Endodermal cell (in vitro differentiated cells): ENCODE measurements at regions not wholly inside any gene's neighbourhood (a gene's known extent, or its start where the extent isn't known, plus 50 kb on each side); places are given as distances from the start of the nearest gene placed in this dataset.

Experiments
- DNase-seq: peaks from one replicate; pipeline ENCODE4 v3.0.0-alpha.2; 2017
- H3K27ac ChIP-seq: 2 replicates; pipeline ENCODE4 v1.5.1; 2013; ENCODE audit warnings: mild to moderate bottlenecking, low read depth, low read length, moderate library complexity
- H3K27me3 ChIP-seq: 2 replicates; pipeline ENCODE4 v1.6.1; 2013; ENCODE audit warnings: mild to moderate bottlenecking, low read length, moderate library complexity; ENCODE audit not compliant: insufficient read depth, control insufficient read depth, poor library complexity, severe bottlenecking
- H3K36me3 ChIP-seq: 2 replicates; pipeline ENCODE4 v1.7.0; 2013; ENCODE audit warnings: mild to moderate bottlenecking, low read length, moderate library complexity; ENCODE audit not compliant: control insufficient read depth, insufficient read depth
- H3K4me1 ChIP-seq: one replicate; pipeline ENCODE4 v1.7.0; 2013; ENCODE audit warnings: low read length; ENCODE audit not compliant: control insufficient read depth, insufficient read depth
- H3K4me3 ChIP-seq: 2 replicates; pipeline ENCODE4 v1.5.1; 2013; ENCODE audit warnings: mild to moderate bottlenecking, low read length, moderate library complexity
- H3K9ac ChIP-seq: 2 replicates; pipeline ENCODE4 v1.6.1; 2013; ENCODE audit warnings: mild to moderate bottlenecking, low read length, moderate library complexity; ENCODE audit not compliant: poor library complexity, severe bottlenecking; ENCODE audit errors: extremely low read depth
- H3K9me3 ChIP-seq: 2 replicates; pipeline ENCODE4 v1.6.1; 2013; ENCODE audit warnings: mild to moderate bottlenecking, low read length, moderate library complexity; ENCODE audit not compliant: control insufficient read depth
- H3K27ac Mint-ChIP-seq: 2 replicates; pipeline ENCODE4 v1.8.0; 2020; ENCODE audit warnings: mixed read lengths
- H3K27me3 Mint-ChIP-seq: 2 replicates; pipeline ENCODE4 v1.8.0; 2021; ENCODE audit warnings: mild to moderate bottlenecking, mixed read lengths; ENCODE audit not compliant: insufficient read depth
- H3K36me3 Mint-ChIP-seq: 2 replicates; pipeline ENCODE4 v1.8.0; 2020; ENCODE audit warnings: low read depth, mixed read lengths
- H3K4me1 Mint-ChIP-seq: 2 replicates; pipeline ENCODE4 v1.8.0; 2020; ENCODE audit warnings: mixed read lengths
- H3K4me3 Mint-ChIP-seq: 2 replicates; pipeline ENCODE4 v1.8.0; 2020; ENCODE audit warnings: mild to moderate bottlenecking, moderate library complexity, mixed read lengths
- H3K9me3 Mint-ChIP-seq: 2 replicates; pipeline ENCODE4 v1.8.0; 2020; ENCODE audit warnings: mild to moderate bottlenecking, mixed read lengths
- WGBS, 2 experiments: methylation state at CpG; one replicate each; pipeline versions ENCODE4 v1.1.5 to v1.1.7; 2013; ENCODE audit warnings: missing lambda C conversion rate in 2 of 2, mixed read lengths in 1 of 2; ENCODE audit not compliant: insufficient coverage in 1 of 2, insufficient read length in 1 of 2; 5-methylcytosine and 5-hydroxymethylcytosine counted together
- TF ChIP-seq, protein P1 (sequence below): fragments of 200-600 bp; sonication (generic); conservative IDR thresholded peaks from 2 replicates; pipeline ENCODE4 v1.5.0; 2021; ENCODE audit warnings: antibody characterized with exemption, mild to moderate bottlenecking

DNA sequence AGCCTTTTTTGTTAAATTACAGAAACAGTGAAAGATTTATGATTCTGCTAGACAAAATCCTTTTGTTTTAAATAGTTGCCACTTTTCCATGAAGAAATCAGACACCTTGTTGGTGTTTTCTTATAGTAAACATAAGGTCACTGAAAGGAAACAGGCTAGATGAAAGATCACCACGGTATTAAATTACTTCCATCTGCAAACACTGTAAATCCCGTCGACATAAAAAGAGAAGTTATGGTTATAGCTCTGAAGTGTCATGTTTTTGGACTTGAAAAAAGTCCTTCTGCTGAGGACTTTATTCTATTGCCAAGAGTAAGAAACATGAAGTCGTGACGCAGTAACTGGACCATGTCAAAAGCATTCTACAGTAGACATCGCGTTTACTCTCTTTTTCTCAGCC is 567.6 kb upstream of the SLIT2 start:
- Mint-ChIP-seq H3K9me3 (no peaks in the 10 kb centered on the region), H3K4me1 (no peaks in the 10 kb centered on the region), H3K27me3 (no peaks in the 10 kb centered on the region), H3K4me3 (no peak overlapping the region), H3K27ac (no peak overlapping the region), H3K36me3 (no peaks in the 10 kb centered on the region)
- no peaks in the 10 kb centered on the region for H3K4me1 ChIP-seq
- H3K27me3 ChIP-seq = no peaks in the 10 kb centered on the region
- H3K9me3 ChIP-seq = no peaks in the 10 kb centered on the region
- no peak overlapping the region for H3K27ac ChIP-seq
- TF ChIP-seq, protein P1, sequence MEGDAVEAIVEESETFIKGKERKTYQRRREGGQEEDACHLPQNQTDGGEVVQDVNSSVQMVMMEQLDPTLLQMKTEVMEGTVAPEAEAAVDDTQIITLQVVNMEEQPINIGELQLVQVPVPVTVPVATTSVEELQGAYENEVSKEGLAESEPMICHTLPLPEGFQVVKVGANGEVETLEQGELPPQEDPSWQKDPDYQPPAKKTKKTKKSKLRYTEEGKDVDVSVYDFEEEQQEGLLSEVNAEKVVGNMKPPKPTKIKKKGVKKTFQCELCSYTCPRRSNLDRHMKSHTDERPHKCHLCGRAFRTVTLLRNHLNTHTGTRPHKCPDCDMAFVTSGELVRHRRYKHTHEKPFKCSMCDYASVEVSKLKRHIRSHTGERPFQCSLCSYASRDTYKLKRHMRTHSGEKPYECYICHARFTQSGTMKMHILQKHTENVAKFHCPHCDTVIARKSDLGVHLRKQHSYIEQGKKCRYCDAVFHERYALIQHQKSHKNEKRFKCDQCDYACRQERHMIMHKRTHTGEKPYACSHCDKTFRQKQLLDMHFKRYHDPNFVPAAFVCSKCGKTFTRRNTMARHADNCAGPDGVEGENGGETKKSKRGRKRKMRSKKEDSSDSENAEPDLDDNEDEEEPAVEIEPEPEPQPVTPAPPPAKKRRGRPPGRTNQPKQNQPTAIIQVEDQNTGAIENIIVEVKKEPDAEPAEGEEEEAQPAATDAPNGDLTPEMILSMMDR = no peak
- H3K4me3 ChIP-seq = no peak overlapping the region
- no peak for DNase-seq
- 96 to 98% methylated on average over 7 of the region's 7 CpGs for WGBS, 2 experiments
- H3K9ac ChIP-seq = no peak overlapping the region
- no peaks in the 10 kb centered on the region for H3K36me3 ChIP-seq

GRCh38 chr4:19683426-19683825 is 568.3 kb upstream of the SLIT2 start:
- H3K4me3 ChIP-seq = no peak overlapping the region
- Mint-ChIP-seq H3K36me3 (no peaks in the 10 kb centered on the region), H3K4me3 (no peak overlapping the region), H3K4me1 (no peaks in the 10 kb centered on the region), H3K9me3 (no peaks in the 10 kb centered on the region), H3K27me3 (no peaks in the 10 kb centered on the region), H3K27ac (no peak overlapping the region)
- WGBS, 2 experiments = 91 to 96% methylated on average over 3 to 4 of the region's 4 CpGs
- H3K27ac ChIP-seq = no peak overlapping the region
- H3K4me1 ChIP-seq = no peaks in the 10 kb centered on the region
- no peaks in the 10 kb centered on the region for H3K36me3 ChIP-seq
- H3K9ac ChIP-seq = no peak overlapping the region
- TF ChIP-seq, protein P1 = no peak
- no peak for DNase-seq
- no peaks in the 10 kb centered on the region for H3K27me3 ChIP-seq
- no peaks in the 10 kb centered on the region for H3K9me3 ChIP-seq

DNA sequence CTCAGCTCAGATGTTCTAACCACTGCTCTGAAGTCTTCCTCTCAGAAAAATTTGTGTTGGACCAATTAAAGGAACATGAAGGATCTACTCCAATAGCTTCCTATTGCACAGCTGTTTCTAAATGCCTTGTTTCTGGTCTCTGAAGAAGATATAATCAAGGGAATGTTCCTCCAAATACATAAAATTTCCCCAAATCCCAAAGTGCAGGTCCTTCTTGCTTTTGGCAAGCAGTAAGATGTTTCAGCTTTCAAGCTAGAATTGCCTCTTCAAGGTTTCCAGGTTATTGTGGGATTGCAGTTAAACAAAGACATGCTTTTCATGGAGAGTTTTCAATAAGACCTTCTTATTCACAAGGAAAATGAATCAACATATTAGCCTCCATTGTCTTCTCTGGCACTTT is 574.5 kb upstream of the SLIT2 start:
- Histone ChIP-seq H3K27ac (no peak overlapping the region), H3K4me3 (no peak overlapping the region), H3K36me3 (no peaks in the 10 kb centered on the region), H3K9me3 (no peaks in the 10 kb centered on the region), H3K4me1 (no peaks in the 10 kb centered on the region), H3K27me3 (no peaks in the 10 kb centered on the region), H3K9ac (no peak overlapping the region)
- no peaks in the 10 kb centered on the region for H3K36me3 Mint-ChIP-seq
- H3K4me1 Mint-ChIP-seq = no peaks in the 10 kb centered on the region
- H3K4me3 Mint-ChIP-seq = no peak overlapping the region
- no peaks in the 10 kb centered on the region for H3K9me3 Mint-ChIP-seq
- no peak overlapping the region for H3K27ac Mint-ChIP-seq
- TF ChIP-seq, protein P1 = no peak
- no peaks in the 10 kb centered on the region for H3K27me3 Mint-ChIP-seq
- DNase-seq = no peak
